ENCODE measurements at regions not wholly inside any gene's neighbourhood (a gene's known extent, or its start where the extent isn't known, plus 50 kb on each side); places are given as distances from the start of the nearest gene placed in this dataset.

DNA sequence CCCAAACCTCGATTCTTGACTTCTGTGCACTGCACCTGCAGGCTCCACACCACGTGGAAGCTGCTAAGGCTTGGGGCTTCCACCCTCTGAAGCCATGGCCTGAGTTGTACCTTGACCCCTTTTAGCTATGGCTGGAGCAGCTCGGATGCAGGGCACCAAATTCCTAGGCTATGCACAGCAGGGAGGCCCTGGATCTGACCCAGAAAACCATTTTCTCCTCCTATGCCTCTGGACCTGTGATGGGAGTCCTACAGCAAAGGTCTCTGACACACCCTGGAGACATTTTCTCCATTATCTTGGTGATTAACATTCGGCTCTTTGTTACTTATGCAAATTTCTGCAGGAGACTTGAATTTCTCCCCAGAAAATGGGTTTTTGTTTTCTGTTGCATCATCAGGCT, 309.2 kb upstream of the DDI1 start:
- TF ChIP-seq CTCF (conservative IDR thresholded peaks at IDR 0.05) (no peak), ZFX (IDR thresholded peaks at IDR 0.05) (no peak)
- H3K27ac ChIP-seq, result no peak overlapping the region

- TF ChIP-seq CTCF (conservative IDR thresholded peaks at IDR 0.05) (no peak), ZFX (IDR thresholded peaks at IDR 0.05) (no peak)
- no peak overlapping the region for H3K27ac ChIP-seq
Measured at GRCh38 chr11:103729617-103730016, 306.8 kb upstream of the DDI1 start.

GRCh38 chr11:103730131-103730940, 306.1 kb upstream of the DDI1 start:
- no peak for TF ChIP-seq ZFX (IDR thresholded peaks at IDR 0.05)
- no peak for TF ChIP-seq CTCF (conservative IDR thresholded peaks at IDR 0.05)
- no peak overlapping the region for H3K27ac ChIP-seq

GRCh38 chr11:103731670-103732069, 304.8 kb upstream of the DDI1 start:
- no peak overlapping the region for H3K27ac ChIP-seq
- no peak for TF ChIP-seq CTCF (conservative IDR thresholded peaks at IDR 0.05)
- TF ChIP-seq ZFX (IDR thresholded peaks at IDR 0.05), result no peak

GRCh38 chr11:103733889-103734288, 302.6 kb upstream of the DDI1 start:
- no peak for TF ChIP-seq CTCF (conservative IDR thresholded peaks at IDR 0.05)
- no peak overlapping the region for H3K27ac ChIP-seq

DNA sequence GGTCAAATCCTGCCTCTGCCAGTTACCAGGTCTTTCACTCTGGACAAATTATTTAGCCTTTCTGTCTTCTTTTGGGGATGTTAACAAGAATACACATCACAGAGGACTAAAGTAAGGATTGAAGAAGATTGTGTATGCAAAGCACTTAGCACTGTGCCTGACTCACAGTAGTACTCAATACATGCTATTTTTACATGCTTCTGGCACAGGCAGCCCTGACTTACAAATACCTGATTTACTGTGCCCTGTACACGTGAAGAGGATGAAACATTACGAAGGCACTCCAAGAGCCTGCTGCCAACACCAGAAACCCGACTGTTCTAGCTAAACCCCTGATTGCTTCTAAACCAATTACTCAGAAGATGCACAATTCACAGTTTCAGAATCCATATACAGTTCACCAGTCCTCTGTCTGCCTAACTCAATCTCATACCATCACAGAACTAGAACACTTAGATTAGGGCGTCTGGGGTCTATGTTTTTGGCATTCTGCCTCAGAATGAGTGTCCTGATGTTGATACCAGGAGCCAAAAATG, 300.9 kb upstream of the DDI1 start:
- no peak overlapping the region for H3K27ac ChIP-seq
- TF ChIP-seq ZFX (IDR thresholded peaks at IDR 0.05) (no peak), CTCF (conservative IDR thresholded peaks at IDR 0.05) (no peak)

DNA sequence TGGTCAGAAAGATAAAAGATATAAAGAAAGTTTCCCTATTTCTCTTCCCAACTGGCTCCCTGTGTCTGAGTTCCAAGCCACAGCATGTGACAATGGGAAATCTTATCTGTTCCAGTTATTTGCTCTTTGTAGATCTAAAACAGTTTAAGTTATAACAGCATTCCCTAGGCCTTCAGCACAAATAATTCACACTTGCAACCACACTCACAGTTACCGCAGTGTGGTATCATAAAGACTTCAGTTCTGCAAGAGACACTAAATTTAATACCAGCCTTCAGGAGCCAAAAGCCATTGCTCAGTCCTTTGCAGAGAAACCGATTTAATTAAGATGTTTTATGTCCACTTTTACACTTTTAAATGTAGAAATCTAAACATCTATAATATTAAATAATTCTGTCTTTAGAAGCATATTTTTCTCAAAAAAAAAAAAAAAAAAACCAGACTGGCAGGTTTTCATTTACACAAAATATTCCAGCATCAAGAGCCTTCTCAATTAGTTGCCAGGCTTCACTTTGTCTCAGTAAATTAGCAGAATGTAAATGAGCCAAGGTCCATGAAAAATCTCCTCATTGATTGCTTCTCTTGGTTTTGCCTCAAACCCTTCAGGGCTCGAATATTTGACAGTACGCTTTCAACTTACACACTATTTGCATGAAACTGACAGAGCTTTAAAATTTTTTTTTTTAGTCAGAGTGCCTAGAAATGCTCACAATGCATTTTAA, 300.0 kb upstream of the DDI1 start:
- no peak overlapping the region for H3K27ac ChIP-seq

More for the DNA sequence above, 300.0 kb upstream of the DDI1 start:
- no peak for TF ChIP-seq CTCF (conservative IDR thresholded peaks at IDR 0.05)
- no peak for TF ChIP-seq ZFX (IDR thresholded peaks at IDR 0.05)
